ENCODE measurements at regions not wholly inside any gene's neighbourhood (a gene's known extent, or its start where the extent isn't known, plus 50 kb on each side); places are given as distances from the start of the nearest gene placed in this dataset.

DNA sequence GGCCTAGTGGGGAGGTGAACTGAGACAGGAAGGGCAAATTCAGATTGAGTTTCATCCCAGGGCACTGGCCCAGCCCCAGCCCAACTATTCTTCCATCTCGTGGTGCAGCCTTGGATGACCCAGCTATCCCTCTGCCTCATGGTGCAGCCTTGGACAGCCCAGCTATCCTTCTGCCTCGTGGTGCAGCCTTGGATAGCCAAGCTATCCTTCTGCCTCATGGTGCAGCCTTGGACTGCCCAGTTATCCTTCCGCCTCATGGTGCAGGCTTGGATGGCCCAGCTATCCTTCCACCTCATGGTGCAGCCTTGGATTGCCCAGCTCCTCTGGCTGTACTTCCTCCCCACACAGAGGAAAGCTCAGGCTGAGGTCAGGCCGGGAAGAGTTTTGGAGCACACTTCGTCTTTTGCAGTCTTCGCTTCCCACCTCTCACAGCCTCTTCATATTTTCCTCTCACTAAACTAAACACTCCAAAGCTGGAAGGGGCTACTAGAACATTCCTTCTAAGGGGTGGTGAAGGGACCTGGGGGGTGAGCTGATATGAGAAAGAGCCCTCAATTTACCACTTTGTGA lies 69.8 kb upstream of the TTC34 start:
- Mint-ChIP-seq H3K9me3 (peaks cover 3 to 7% of the 10 kb centered on the region in 2 donors), H3K27me3 (peaks cover 0 to 12% of the 10 kb centered on the region in 2 donors), H3K27ac (no peak overlapping the region), H3K4me1 (ENCODE audit: low read depth in 2 of 2) (no peaks in the 10 kb centered on the region), H3K36me3 (ENCODE audit: insufficient read depth) (no peaks in the 10 kb centered on the region), H3K4me3 (no peak overlapping the region)
- no peak for DNase-seq
- ATAC-seq (replicated peaks) = no peak

DNA sequence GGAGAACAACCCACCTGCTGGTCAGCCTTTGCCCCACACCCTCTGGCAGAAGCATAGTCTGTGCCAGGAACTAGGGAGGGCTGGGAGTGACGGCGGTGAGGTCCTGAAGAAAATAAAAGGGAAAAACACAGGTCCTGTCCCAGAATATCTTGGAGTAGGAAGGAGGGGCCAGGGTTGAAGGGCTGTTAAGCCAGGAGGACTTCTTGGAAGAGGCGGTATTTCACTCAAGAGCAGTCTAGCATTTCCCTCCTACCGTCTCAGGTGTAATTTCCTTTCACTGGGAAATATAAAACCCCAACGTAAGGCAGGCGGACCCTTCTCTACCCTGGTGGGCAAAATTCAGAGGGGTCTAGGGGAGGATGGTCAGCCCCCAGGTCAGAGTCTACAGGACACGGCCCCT lies 72.7 kb upstream of the TTC34 start:
- Mint-ChIP-seq H3K27ac (no peak overlapping the region), H3K4me3 (no peak overlapping the region), H3K4me1 (ENCODE audit: low read depth in 2 of 2) (no peaks in the 10 kb centered on the region), H3K27me3 (peaks cover 0 to 15% of the 10 kb centered on the region in 2 donors), H3K9me3 (peaks cover 3 to 7% of the 10 kb centered on the region in 2 donors), H3K36me3 (ENCODE audit: insufficient read depth) (no peaks in the 10 kb centered on the region)
- ATAC-seq (replicated peaks) (no peak), DNase-seq (no peak)

DNA sequence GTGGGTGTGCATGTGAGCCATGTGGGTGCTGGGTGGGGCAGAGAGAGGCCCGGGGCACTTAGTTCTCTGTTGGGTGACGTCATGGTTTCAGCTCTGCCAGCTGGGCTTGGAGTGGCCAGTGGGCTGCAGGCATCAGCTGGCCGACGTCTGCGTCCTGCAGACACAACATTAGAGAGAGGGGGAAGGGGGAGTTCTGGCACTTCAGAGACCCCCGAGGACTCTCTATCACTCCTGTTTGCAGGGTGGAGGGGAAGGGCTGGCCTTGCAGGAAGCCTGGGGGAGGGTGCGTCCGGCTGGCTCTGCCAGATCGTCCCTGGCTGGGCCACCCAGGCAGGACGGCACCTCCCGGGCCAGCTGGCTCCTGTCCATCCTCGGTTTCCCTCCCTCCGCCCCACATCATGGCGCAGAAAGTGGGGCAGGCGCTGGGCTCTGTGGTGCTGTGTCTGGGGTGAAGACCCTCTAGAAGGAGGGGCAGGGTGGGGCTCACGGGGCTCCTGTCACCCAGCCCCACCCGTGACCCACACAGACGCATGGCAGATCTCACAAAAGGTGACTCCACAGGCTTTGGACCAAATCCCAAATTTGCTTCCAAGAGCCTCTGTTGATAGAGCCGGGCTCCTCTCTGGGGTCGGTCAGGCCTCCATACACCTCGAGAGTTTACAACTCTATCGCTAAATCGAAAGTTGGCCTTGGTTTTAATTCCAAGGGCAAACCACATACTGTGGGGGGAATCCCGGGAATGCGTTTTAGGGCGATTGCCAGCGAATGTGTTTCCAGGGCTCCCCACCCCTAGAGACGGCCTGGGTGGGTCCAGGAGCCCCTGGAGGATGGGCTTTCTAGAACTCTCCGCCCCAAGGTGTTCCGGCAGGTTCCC lies 73.4 kb upstream of the TTC34 start:
- H3K4me3 Mint-ChIP-seq = no peak overlapping the region
- H3K36me3 Mint-ChIP-seq (ENCODE audit: insufficient read depth) = no peaks in the 10 kb centered on the region
- H3K27ac Mint-ChIP-seq = no peak overlapping the region
- no peaks in the 10 kb centered on the region for H3K4me1 Mint-ChIP-seq (ENCODE audit: low read depth in 2 of 2)
- DNase-seq = no peak
- peaks cover 3 to 7% of the 10 kb centered on the region in 2 donors for H3K9me3 Mint-ChIP-seq
- H3K27me3 Mint-ChIP-seq = peaks cover 0 to 15% of the 10 kb centered on the region in 2 donors
- no peak for ATAC-seq (replicated peaks)

DNA sequence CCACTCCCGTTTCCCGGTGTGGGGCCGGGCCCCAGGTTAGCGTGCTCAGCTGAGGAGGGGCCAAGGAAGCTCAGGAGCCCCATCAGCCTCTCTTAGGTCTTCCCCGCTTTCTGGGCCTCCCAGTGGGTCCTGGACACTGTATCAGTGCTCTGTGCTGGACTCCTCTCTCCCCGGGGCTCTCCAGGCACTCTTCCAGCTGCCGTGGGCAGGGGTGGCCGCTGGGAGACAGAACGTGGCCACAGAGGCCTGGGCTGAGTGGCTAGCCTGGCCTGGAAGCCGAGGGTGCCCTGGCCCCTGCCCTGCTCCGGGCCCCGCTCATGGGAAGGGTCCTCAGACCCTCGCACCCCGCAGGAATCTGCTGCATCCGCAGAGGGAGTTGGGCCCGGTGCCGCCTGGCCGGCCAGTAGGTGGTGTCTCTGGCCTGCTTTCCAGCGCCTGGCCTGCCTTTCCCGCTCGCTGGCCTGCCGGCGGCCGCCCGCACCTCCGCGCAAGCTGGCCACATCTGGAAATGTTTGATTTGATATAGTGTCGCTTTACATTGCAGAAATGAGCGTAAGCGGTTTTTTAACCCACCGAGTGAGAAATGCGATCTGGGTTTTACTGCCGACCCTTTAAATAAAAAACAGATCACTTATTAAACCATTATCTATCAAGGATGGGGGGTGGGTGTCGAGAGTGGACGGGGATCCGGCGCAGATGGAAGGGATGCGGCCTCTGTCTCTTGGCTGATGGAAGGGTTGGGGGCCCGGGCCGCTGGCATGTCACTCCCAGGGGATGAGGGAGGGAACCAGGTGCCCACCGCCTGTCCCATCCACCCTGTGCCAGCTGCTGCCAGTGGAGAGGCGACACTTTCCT lies 74.4 kb upstream of the TTC34 start:
- H3K36me3 Mint-ChIP-seq (ENCODE audit: insufficient read depth) = no peaks in the 10 kb centered on the region
- peaks cover 0 to 23% of the 10 kb centered on the region in 2 donors for H3K27me3 Mint-ChIP-seq
- ATAC-seq (replicated peaks) = no peak
- no peaks in the 10 kb centered on the region for H3K4me1 Mint-ChIP-seq (ENCODE audit: low read depth in 2 of 2)
- no peak overlapping the region for H3K27ac Mint-ChIP-seq
- no peak for DNase-seq
- no peak overlapping the region for H3K4me3 Mint-ChIP-seq
- H3K9me3 Mint-ChIP-seq = peaks cover 3 to 7% of the 10 kb centered on the region in 2 donors

DNA sequence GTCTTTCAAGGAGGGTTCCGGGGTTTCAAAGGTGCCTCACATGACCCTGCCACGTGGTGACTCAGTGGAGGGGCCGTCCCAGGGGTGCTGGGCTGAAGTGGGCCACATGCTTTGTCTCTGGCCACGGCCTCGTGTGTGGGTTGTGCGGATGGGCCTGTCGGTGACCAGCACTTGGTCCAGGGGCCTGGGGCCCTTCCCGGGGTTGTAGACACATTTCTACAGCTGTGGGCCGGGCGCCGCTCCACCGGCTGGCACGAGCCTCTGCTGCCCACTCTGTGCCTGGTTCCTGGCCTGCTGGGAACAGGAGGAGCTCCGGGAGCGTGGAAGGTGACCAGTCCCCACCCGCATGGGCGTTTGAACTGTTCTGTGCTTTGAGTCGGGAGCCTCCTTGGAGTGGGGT lies 75.4 kb upstream of the TTC34 start:
- Mint-ChIP-seq H3K4me3 (no peak overlapping the region), H3K27ac (no peak overlapping the region), H3K27me3 (peaks cover 0 to 26% of the 10 kb centered on the region in 2 donors), H3K36me3 (ENCODE audit: insufficient read depth) (no peaks in the 10 kb centered on the region), H3K9me3 (peaks cover 3 to 7% of the 10 kb centered on the region in 2 donors), H3K4me1 (ENCODE audit: low read depth in 2 of 2) (no peaks in the 10 kb centered on the region)
- ATAC-seq (replicated peaks) (no peak), DNase-seq (no peak)

DNA sequence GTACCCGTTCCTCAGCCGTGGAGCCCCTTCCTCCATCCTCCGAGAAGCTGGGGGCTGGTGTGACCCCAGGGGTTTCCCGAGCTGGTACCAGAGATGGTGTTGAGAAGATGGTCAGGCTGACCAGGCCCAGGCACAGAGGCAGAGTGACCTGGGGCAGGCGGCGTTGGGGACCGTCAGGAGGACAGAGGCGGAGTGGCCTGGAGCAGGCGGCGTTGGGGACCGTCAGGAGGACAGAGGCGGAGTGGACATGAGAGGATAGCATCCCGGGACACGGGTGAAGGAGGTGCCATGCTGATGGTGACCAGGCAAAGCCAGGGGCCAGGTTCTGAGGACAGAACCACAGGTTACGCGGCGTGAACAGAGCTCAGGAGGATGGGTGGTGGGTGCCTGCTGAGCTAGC lies 75.9 kb upstream of the TTC34 start:
- DNase-seq (no peak), ATAC-seq (replicated peaks) (no peak)
- H3K27ac Mint-ChIP-seq = no peak overlapping the region
- peaks cover 3 to 7% of the 10 kb centered on the region in 2 donors for H3K9me3 Mint-ChIP-seq
- no peak overlapping the region for H3K4me3 Mint-ChIP-seq
- H3K27me3 Mint-ChIP-seq = peaks cover 0 to 26% of the 10 kb centered on the region in 2 donors
- H3K36me3 Mint-ChIP-seq (ENCODE audit: insufficient read depth) = no peaks in the 10 kb centered on the region
- no peaks in the 10 kb centered on the region for H3K4me1 Mint-ChIP-seq (ENCODE audit: low read depth in 2 of 2)

DNA sequence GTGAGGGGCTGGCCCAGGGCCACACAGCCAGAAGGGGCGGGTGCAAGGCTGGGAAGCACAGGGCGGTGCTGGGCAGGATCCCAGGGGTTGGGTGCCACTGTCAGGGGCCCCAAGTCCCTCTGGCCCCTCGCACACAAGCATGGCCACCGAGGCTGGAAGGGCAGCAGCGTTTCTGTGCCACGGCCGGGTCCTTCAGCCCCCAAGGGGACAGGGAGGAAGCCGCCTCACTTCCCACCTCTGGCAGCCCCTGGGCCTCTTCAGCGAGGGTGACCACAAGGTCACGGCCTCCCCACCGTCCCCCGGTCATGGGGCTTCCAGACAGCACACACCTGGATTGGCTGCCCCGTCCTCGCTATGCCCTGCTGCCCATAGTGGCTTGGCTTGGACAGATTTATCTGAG lies 77.1 kb upstream of the TTC34 start:
- Mint-ChIP-seq H3K36me3 (ENCODE audit: insufficient read depth) (no peaks in the 10 kb centered on the region), H3K27me3 (peaks cover 0 to 26% of the 10 kb centered on the region in 2 donors)

DNA sequence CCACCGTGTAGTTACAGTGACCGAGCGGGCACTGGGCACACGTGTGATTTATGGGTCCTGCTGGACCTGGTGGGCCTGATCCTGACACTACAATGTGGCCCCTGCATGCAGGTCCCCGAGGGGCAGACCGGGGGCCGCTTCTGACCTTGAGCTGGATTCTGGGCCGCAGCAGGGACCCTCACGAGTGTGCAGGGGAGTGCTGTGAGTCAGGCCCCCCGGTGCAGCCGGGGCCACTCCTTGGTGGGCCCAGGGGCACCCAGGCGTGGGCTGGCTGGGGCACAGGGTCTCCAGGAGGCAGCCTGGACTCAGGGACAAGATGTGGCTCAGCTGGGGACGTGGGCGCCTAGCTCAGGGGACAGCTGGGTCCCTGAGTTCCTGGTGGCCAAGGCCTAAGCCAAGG lies 77.5 kb upstream of the TTC34 start:
- no peaks in the 10 kb centered on the region for H3K36me3 Mint-ChIP-seq (ENCODE audit: insufficient read depth)
- no peaks in the 10 kb centered on the region for H3K4me1 Mint-ChIP-seq (ENCODE audit: low read depth in 2 of 2)
- H3K27me3 Mint-ChIP-seq = peaks cover 0 to 26% of the 10 kb centered on the region in 2 donors
- no peaks in the 10 kb centered on the region for H3K9me3 Mint-ChIP-seq
- DNase-seq = no peak
- no peak overlapping the region for H3K27ac Mint-ChIP-seq
- ATAC-seq (replicated peaks) = no peak
- H3K4me3 Mint-ChIP-seq = no peak overlapping the region

More for the DNA sequence above, 77.1 kb upstream of the TTC34 start:
- Mint-ChIP-seq H3K9me3 (no peaks in the 10 kb centered on the region), H3K4me1 (ENCODE audit: low read depth in 2 of 2) (no peaks in the 10 kb centered on the region), H3K4me3 (no peak overlapping the region), H3K27ac (no peak overlapping the region)
- ATAC-seq (replicated peaks) (no peak), DNase-seq (no peak)

DNA sequence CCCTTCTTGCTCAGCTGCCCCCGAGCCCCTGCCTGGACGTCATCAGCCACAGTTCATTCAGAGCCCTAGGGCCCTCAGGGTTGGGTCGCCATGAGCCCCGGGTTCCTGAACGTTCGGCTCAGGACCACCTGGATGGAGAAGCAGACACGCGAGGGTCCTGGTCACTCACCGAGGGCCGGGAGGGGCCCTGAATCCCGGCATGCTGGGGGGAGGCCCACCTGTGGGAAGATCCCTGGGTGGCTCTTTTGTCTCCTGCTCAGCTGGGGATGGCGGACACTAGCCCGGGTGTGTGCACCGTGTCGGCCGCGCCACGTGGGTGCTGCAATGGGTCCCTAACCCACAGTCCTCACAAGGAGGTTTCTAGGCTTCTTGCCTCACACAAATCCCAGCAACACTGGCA lies 78.1 kb upstream of the TTC34 start:
- H3K4me3 Mint-ChIP-seq = no peak overlapping the region
- no peaks in the 10 kb centered on the region for H3K36me3 Mint-ChIP-seq (ENCODE audit: insufficient read depth)
- H3K9me3 Mint-ChIP-seq = no peaks in the 10 kb centered on the region
- H3K27me3 Mint-ChIP-seq = peaks cover 0 to 26% of the 10 kb centered on the region in 2 donors
- H3K27ac Mint-ChIP-seq = peak overlapping the region in 1 of 2 donors; percentile 44
- DNase-seq (no peak), ATAC-seq (replicated peaks) (no peak)
- no peaks in the 10 kb centered on the region for H3K4me1 Mint-ChIP-seq (ENCODE audit: low read depth in 2 of 2)

DNA sequence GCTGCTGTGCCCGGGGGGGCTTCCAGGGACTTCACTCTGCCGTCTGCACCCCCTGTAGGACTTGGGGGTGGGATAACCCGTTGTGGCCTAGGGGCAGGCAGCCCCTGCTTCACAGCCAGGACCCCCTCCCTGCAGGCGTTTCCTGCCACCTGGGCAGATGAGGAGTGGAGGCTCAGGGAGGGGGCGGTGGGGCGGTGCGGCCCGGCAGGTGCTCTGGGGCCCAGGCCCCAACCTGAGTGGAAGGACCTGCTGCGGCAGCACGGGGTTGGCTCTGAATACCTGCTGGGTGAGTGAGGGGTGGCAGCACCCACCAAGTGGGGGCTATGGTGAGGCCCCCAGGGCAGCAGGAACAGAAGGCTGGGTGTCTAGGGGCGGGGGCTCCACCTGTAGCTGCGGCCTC lies 78.6 kb upstream of the TTC34 start:
- Mint-ChIP-seq H3K4me3 (no peak overlapping the region), H3K27ac (peak overlapping the region in 1 of 2 donors; percentile 44), H3K27me3 (peaks cover 0 to 26% of the 10 kb centered on the region in 2 donors)

DNA sequence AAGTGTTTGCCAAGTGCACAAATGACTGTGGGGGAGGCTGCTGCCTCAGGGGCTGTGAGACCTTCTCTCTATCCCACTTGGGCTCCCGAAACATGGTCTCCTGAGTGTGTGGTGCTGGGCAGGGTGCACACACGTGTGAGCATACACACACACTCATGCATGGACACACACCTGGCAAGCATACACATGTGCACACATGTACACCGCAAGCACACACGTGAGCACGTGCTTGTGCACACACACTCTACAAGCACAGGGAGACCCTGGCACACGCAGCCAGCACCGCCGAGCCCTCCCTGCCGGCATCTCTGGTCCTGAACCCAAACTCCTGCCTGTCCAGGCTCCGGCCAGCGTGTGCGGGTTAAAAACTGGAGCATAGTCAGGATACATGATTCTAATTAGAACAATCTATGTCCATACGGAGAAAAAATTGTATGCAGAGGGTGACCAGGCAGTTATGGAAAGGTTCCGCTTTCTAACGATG lies 79.4 kb upstream of the TTC34 start:
- ATAC-seq (replicated peaks) (no peak), DNase-seq (no peak)
- Mint-ChIP-seq H3K27me3 (peaks cover 3 to 26% of the 10 kb centered on the region in 2 donors), H3K27ac (no peak overlapping the region), H3K36me3 (ENCODE audit: insufficient read depth) (no peaks in the 10 kb centered on the region), H3K4me3 (no peak overlapping the region), H3K9me3 (no peaks in the 10 kb centered on the region), H3K4me1 (ENCODE audit: low read depth in 2 of 2) (no peaks in the 10 kb centered on the region)

More for the DNA sequence above, 78.6 kb upstream of the TTC34 start:
- DNase-seq = no peak
- no peaks in the 10 kb centered on the region for H3K9me3 Mint-ChIP-seq
- H3K36me3 Mint-ChIP-seq (ENCODE audit: insufficient read depth) = no peaks in the 10 kb centered on the region
- no peak for ATAC-seq (replicated peaks)
- no peaks in the 10 kb centered on the region for H3K4me1 Mint-ChIP-seq (ENCODE audit: low read depth in 2 of 2)

DNA sequence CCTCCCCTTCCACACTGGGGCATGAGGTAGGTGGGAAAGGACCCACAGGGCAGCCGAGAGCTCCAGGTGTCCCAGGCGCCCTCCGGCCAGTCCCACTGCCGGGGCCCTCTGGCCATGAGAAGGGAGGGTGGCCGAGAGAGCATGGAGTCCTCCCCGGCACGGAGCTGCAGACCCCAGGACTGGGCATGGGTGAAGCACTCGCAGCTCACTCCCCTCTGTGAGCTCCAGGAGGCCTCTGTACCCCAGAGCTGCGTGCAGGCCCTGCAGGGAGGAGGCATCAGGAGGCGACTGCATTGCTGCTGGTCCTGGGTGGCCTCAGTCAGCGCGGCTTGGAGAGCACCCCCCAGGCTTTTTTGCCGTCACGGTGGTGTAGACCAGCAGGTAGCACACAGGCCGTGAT lies 80.1 kb upstream of the TTC34 start:
- Mint-ChIP-seq H3K36me3 (ENCODE audit: insufficient read depth) (no peaks in the 10 kb centered on the region), H3K4me3 (no peak overlapping the region), H3K4me1 (ENCODE audit: low read depth in 2 of 2) (no peaks in the 10 kb centered on the region), H3K9me3 (no peaks in the 10 kb centered on the region), H3K27me3 (peaks cover 5 to 26% of the 10 kb centered on the region in 2 donors), H3K27ac (no peak overlapping the region)
- ATAC-seq (replicated peaks) (no peak), DNase-seq (no peak)

DNA sequence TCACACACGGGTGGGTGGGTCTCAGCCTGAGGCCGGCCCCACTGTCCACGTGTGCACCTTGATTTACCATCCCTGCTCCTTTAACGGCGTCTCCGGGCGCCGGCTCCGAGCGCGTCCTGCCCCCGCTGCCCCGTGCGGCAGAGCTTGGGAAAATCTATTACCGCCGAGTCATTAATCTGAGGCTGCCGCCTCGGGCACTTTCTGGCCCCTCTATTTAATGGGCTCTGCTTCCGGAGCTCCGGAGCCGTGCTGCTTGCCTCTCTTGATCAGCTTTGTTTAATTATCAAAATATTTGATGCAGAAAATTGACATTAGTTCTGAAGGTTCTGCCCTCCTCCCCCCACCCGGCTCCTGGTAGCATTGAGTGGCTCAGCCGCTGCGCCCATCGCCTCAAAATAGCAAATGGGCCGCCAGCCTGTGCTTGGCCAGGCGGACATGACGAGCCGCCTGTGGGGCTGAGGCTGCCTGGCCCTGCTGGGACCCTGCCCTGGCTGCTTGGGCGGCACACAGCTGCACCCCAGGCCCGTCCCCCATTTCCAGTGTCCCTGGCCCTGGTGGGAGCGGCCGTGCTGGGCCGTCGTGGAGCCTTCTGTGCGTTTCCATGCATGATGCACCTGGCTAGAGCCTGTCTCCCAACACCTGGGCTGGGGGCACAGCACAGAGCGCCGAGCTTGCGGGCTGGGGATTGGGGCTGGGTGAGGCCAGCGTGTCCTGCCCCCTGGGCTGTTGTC lies 81.6 kb upstream of the TTC34 start:
- no peaks in the 10 kb centered on the region for H3K36me3 Mint-ChIP-seq (ENCODE audit: insufficient read depth)
- no peaks in the 10 kb centered on the region for H3K4me1 Mint-ChIP-seq (ENCODE audit: low read depth in 2 of 2)
- H3K27ac Mint-ChIP-seq = no peak overlapping the region
- ATAC-seq (replicated peaks) (no peak), DNase-seq (no peak)
- H3K4me3 Mint-ChIP-seq = no peak overlapping the region
- H3K9me3 Mint-ChIP-seq = no peaks in the 10 kb centered on the region
- peaks cover 13 to 30% of the 10 kb centered on the region in 2 donors for H3K27me3 Mint-ChIP-seq

All from effector memory CD8-positive, alpha-beta T cell (primary cell).